ENCODE measurements at regions not wholly inside any gene's neighbourhood (a gene's known extent, or its start where the extent isn't known, plus 50 kb on each side); places are given as distances from the start of the nearest gene placed in this dataset.
A peak's percentile ranks its signal among the peaks of the same experiment; 100 is the strongest.
"Not testable (repeated sequence)": the region's sequence is repeated elsewhere in the genome, so short reads cannot be mapped to it uniquely, and the experiment has no call there.

DNA sequence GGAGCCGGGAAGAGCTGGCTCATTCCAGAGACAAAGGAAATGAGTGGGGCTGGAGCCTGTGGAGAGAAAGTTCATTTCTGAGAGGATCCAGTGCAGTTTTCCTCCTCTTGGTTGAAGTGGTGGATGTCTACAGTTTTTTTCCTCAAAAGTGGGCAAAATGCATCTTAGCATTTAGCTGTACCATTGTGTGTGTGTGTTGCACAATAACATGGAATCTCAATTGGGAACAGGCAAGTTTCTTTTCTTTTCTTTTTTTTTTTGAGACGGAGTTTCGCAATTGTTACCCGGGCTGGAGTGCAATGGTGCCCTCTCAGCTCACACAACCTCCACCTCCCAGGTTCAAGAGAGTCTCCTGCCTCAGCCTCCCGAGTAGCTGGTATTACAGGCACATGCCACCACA lies 101.5 kb upstream of the UBE2E1 start:
- Mint-ChIP-seq H3K9me3 (peaks cover 0 to 3% of the 10 kb centered on the region in 2 donors), H3K4me1 (peaks cover 3 to 8% of the 10 kb centered on the region in 2 donors), H3K27ac (no peak overlapping the region), H3K27me3 (no peaks in the 10 kb centered on the region), H3K4me3 (no peak overlapping the region), H3K36me3 (peaks cover 0 to 4% of the 10 kb centered on the region in 2 donors)
- ATAC-seq (replicated peaks) (no peak), DNase-seq (no peak)

DNA sequence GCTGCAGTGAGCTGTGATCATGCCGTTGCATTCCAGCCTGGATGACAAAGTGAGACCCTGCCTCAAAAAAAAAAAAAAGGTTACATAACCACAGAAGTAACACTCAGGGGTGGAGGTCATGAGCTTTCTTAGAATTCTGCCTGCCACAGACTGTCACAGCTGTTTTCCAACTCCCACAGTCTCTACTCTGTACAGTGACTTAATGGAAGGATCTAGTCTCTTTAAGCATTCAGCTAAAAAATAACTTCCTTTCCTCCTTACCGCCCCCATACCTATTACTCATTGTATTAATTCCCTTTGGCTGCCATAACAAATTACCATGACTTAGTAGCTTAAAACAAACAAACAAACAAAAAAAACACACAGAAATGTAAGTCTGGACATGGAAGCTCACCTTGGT lies 99.6 kb upstream of the UBE2E1 start:
- H3K27ac Mint-ChIP-seq = peak overlapping the region; percentile 25
- ATAC-seq (replicated peaks) = peak; percentile 71 to 81
- H3K27me3 Mint-ChIP-seq = no peaks in the 10 kb centered on the region
- peaks cover 5 to 15% of the 10 kb centered on the region in 2 donors for H3K4me1 Mint-ChIP-seq
- no peak overlapping the region for H3K4me3 Mint-ChIP-seq
- peaks cover 0 to 4% of the 10 kb centered on the region in 2 donors for H3K36me3 Mint-ChIP-seq
- peaks cover 0 to 3% of the 10 kb centered on the region in 2 donors for H3K9me3 Mint-ChIP-seq
- DNase-seq = no peak

DNA sequence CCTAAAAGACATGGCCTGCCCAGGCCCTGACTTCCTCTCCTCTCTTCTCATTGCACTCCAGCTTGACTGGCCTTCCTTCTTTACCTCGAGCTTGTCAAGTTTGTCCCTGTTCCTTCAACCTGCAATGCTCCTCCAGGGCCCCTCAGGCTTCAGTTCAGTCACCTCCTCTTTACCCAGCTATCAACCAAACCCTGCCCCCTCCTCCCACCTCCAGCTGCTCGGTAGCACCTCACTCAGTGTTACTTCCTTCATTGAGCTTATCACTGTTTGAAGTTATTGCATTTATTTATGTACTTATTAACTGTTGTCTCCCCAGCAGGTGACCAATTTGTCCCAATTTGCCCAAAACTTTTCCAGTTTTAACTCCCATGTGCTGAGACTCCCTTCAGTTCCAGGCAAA lies 95.8 kb upstream of the UBE2E1 start:
- peaks cover 0 to 6% of the 10 kb centered on the region in 2 donors for H3K27me3 Mint-ChIP-seq
- H3K36me3 Mint-ChIP-seq = peaks cover 0 to 4% of the 10 kb centered on the region in 2 donors
- no peak overlapping the region for H3K4me3 Mint-ChIP-seq
- no peak for DNase-seq
- peaks cover 11 to 25% of the 10 kb centered on the region in 2 donors for H3K4me1 Mint-ChIP-seq
- H3K9me3 Mint-ChIP-seq = peaks cover 0 to 6% of the 10 kb centered on the region in 2 donors
- no peak for ATAC-seq (replicated peaks)
- no peak overlapping the region for H3K27ac Mint-ChIP-seq

DNA sequence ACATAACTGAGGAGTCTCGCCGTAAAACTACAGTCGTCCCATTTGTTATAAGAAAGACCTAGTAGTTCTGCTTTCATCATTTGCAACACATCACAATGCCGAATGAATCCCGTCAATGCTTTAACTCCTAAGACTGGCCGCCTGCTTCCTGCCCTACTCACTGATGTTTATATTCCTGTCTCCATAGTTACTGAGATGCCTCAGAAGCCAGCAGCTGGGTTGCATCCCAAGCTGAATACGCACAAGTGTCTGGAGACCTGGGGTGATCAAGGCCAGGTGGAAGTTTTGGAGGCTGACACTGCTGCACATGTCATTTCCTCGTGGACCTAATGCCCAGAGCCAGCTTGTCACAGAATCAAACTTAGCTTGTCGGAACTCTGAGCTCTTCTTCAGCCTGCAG lies 95.2 kb upstream of the UBE2E1 start:
- ATAC-seq (replicated peaks) = no peak
- H3K36me3 Mint-ChIP-seq = peaks cover 2 to 6% of the 10 kb centered on the region in 2 donors
- H3K4me1 Mint-ChIP-seq = peaks cover 11 to 25% of the 10 kb centered on the region in 2 donors
- peaks cover 2 to 5% of the 10 kb centered on the region in 2 donors for H3K9me3 Mint-ChIP-seq
- H3K4me3 Mint-ChIP-seq = no peak overlapping the region
- no peak overlapping the region for H3K27ac Mint-ChIP-seq
- no peak for DNase-seq
- peaks cover 0 to 6% of the 10 kb centered on the region in 2 donors for H3K27me3 Mint-ChIP-seq

DNA sequence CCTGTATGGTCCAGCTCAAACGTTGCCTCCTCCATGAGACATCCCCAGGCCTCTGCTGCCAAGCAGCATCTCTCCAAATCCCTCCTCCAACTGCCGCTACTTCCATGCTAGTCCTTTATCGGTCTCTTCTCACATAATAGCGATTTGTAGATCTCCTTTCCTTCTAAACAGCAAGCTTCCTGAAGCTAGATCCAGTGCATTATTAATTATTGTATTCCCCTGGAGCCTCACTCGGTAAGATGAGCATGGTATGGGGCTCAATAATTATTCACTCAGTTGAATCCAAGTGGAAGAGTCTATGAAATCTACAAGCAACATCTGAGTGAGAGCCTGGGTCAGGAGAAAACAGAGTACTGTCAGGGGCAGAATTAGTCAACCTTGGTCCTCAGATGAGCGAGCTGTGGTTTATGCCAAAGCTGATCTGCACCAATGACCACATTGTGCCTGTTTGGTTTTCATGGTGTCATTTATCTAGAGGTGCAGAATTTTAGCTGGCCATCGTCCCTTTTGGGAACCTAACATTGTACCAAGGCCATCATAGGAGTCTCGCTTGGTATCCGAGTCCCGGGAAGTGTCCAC lies 93.8 kb upstream of the UBE2E1 start:
- Mint-ChIP-seq H3K4me1 (peaks cover 13 to 24% of the 10 kb centered on the region in 2 donors), H3K36me3 (peaks cover 5 to 14% of the 10 kb centered on the region in 2 donors), H3K27me3 (peaks cover 0 to 6% of the 10 kb centered on the region in 2 donors), H3K9me3 (peaks cover 10 to 13% of the 10 kb centered on the region in 2 donors), H3K4me3 (no peak overlapping the region), H3K27ac (no peak overlapping the region)
- peak; percentile 87 to 98 for ATAC-seq (replicated peaks)
- DNase-seq = peak; percentile 11

DNA sequence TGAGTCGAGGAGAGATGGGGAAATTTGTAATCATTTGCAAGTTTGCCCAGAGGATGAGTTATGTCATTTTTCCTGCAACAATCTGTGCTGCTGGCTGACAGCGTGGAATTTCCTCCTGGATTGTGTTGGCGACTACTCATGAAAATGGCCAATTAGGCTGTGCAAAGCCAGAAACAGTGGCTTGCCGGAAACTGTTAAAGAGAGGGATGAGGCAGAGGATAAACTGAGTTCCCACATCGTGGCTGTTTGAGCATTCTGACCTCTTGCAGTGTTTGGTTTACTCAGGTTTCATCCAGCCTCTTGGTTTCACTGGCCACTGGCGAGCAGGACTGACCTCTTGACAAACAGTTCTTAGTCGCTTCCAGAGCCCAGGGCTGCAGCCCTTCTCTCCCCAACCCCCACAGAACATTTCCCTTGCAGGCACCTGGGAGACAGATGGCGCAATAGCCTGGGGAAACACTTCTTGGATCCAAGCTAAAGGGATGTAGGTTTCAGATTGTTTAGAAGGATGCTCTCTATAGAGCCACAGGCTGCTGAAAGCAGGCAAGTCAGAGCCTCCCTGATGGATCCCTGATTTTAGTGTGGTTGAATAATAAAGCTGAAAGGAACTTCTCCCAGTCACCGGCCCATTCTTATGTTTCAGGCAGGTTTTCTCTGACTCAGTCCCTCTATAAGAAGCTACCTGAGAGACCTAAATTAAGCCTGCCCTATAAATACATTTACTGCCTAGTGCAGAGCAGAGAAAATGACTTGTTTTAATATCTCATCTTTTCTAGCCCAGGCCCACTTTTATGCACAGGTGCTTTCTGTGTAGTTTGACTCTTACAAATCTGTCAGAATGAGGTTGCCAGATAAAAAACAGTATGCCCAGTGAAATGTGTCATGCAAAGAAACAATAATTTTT lies 92.8 kb upstream of the UBE2E1 start:
- DNase-seq (no peak), ATAC-seq (replicated peaks) (no peak)
- Mint-ChIP-seq H3K27me3 (peaks cover 0 to 6% of the 10 kb centered on the region in 2 donors), H3K9me3 (peaks cover 10 to 13% of the 10 kb centered on the region in 2 donors), H3K4me3 (no peak overlapping the region), H3K4me1 (peaks cover 12 to 24% of the 10 kb centered on the region in 2 donors), H3K27ac (no peak overlapping the region), H3K36me3 (peaks cover 5 to 11% of the 10 kb centered on the region in 2 donors)

DNA sequence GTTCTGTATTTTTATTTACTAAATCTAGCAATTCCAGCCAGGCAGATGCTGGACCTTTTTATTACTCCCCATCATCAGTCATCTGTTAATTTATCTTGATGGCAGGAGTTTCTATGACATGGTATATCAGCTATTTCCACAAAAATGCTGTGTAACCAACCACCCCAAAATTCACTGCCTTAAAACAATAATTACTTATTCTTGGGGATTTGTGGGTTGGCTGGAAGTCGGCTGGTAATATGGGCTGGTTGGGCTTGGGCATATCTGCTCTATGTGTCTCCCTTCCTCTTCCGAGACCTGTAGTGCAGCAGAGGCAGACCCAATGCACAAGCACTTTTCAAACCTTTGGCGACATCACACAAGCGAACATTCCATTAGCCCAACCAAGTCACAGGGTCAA lies 92.1 kb upstream of the UBE2E1 start:
- H3K27ac Mint-ChIP-seq = no peak overlapping the region
- H3K36me3 Mint-ChIP-seq = peaks cover 5 to 11% of the 10 kb centered on the region in 2 donors
- no peak for ATAC-seq (replicated peaks)
- H3K27me3 Mint-ChIP-seq = peaks cover 0 to 6% of the 10 kb centered on the region in 2 donors
- H3K9me3 Mint-ChIP-seq = peaks cover 10 to 13% of the 10 kb centered on the region in 2 donors
- DNase-seq = no peak
- no peak overlapping the region for H3K4me3 Mint-ChIP-seq
- H3K4me1 Mint-ChIP-seq = peaks cover 12 to 24% of the 10 kb centered on the region in 2 donors

DNA sequence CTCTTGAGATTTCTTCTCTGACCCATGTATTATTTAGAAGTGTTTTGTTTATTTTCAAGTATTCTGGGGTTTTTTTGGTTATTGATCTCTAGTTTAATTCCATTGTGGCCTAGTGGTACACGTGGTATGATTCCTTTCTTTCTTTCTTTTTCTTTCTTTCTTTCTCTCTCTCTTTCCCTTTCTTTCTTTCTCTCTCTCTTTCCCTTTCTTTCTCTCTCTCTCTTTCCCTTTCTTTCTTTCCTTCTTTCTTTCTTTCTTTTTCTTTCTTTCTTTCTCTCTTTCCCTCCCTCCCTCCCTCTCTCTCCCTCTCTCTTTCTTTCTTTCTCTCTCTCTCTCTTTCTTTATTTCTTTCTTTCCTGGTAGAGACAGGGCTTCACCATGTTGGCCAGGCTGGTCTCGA lies 85.7 kb upstream of the UBE2E1 start:
- Mint-ChIP-seq H3K27ac (no peak overlapping the region), H3K36me3 (peaks cover 7 to 17% of the 10 kb centered on the region in 2 donors), H3K9me3 (peaks cover 11 to 17% of the 10 kb centered on the region in 2 donors), H3K27me3 (no peaks in the 10 kb centered on the region), H3K4me3 (no peak overlapping the region), H3K4me1 (peaks cover 6 to 15% of the 10 kb centered on the region in 2 donors)
- ATAC-seq (replicated peaks) = no peak
- no peak for DNase-seq

DNA sequence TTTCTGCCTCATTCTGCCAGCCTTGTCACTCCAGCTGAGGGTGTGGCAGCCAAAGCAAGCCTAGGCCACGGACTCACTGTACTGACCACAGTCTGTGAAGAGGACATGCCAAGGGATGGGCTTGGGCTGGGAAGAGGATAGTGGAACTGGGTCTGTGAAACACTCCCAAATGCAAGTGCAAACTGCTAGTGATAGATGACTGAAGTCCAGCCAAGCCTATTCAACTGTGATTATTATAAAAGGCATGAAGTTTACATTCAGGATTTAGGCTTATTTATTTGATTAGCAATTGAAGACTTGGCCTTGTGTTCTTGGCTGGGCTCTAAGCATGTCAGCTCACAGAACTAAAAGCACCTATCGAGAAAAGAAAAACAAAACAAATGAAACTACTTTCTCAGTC lies 84.9 kb upstream of the UBE2E1 start:
- Mint-ChIP-seq H3K4me1 (peaks cover 6 to 15% of the 10 kb centered on the region in 2 donors), H3K27me3 (no peaks in the 10 kb centered on the region), H3K4me3 (no peak overlapping the region), H3K9me3 (peaks cover 11 to 12% of the 10 kb centered on the region in 2 donors), H3K36me3 (peaks cover 4 to 12% of the 10 kb centered on the region in 2 donors), H3K27ac (no peak overlapping the region)
- DNase-seq (no peak), ATAC-seq (replicated peaks) (no peak)

DNA sequence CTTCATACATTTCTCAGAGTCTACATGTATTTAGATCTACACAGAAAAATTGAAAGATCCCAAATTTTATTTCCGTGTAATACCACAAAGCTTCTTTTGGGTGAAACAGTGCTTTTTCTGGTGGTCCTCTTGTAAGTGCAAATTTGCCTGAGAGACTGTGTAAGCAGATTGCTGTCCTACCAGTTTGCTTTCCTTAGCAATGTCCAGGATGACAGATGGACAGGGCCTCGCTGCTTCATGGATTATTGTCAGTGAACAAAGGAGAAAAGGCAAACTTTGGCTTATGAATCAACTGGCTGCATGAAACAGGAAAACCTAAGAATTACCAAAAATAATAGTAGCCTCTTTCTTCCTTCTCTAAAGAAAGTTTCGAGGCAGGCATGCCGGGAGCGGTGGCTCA lies 82.6 kb upstream of the UBE2E1 start:
- H3K27ac Mint-ChIP-seq = no peak overlapping the region
- H3K27me3 Mint-ChIP-seq = no peaks in the 10 kb centered on the region
- DNase-seq = no peak
- no peak overlapping the region for H3K4me3 Mint-ChIP-seq
- ATAC-seq (replicated peaks) = no peak
- peaks cover 7 to 11% of the 10 kb centered on the region in 2 donors for H3K4me1 Mint-ChIP-seq
- H3K9me3 Mint-ChIP-seq = peaks cover 4 to 5% of the 10 kb centered on the region in 2 donors
- H3K36me3 Mint-ChIP-seq = peaks cover 2 to 6% of the 10 kb centered on the region in 2 donors

DNA sequence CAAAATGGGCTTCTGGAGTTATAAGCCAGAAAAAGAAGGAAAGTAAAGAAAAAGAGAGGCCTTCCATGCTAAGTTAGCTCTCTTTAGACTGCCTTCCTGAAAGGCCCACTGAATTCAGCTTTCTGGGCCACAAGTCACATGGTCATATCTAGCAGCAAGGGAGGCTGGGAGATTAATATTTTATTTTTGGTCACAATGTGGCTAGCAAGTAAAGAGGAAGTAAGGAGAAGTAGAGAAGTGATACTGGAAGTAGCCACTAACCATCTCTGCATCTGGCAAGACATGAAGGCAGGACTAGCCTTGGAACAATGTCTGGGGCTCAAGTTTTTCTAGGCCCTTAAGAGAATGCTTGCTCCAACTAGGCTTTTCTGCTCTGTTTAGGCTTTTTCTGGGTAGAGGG lies 81.8 kb upstream of the UBE2E1 start:
- ATAC-seq (replicated peaks) = peak; percentile 85 to 88
- Mint-ChIP-seq H3K27ac (no peak overlapping the region), H3K27me3 (no peaks in the 10 kb centered on the region), H3K4me1 (peaks cover 7 to 15% of the 10 kb centered on the region in 2 donors), H3K4me3 (no peak overlapping the region), H3K9me3 (peaks cover 4 to 5% of the 10 kb centered on the region in 2 donors), H3K36me3 (peaks cover 2 to 6% of the 10 kb centered on the region in 2 donors)
- DNase-seq = no peak

DNA sequence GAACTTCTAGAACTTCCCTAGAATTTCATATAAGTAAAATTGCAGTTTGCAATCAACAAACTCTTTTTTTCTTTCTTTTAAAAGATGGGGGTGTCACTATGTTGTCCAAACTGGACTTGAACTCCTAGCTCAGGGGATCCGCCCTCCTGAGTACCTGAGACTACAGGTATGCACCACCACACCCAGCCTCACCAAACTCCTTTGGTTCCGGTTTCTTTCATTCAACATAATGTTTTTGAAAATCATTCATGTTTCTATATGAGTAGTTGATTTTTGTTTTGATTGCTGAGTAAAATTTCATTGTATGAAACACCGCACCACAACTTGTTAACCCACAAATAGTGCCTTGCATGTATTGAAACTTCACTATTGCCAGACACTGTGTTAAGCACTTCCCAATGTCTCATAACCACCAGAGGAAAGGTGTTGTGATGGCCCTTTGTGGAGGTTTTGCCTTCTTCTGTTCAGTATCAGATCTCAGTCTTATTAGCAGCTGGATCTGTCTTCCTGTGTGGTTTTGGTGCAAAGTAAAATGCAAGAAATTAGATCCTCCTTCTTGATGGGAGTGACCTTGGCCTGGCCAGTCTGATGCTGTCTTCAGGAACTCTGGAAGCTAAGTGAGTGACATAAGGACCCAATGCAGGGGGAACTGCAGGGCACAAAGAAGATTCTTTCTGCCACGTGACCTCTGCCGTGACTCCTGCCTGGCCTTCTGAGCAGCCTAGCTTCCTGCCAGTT lies 78.8 kb upstream of the UBE2E1 start:
- ATAC-seq (replicated peaks) (peak; percentile 33 to 48), DNase-seq (no peak)
- Mint-ChIP-seq H3K27ac (no peak overlapping the region), H3K9me3 (peaks cover 3 to 4% of the 10 kb centered on the region in 2 donors), H3K27me3 (no peaks in the 10 kb centered on the region), H3K4me1 (peaks cover 7 to 15% of the 10 kb centered on the region in 2 donors), H3K4me3 (no peak overlapping the region), H3K36me3 (peaks cover 0 to 6% of the 10 kb centered on the region in 2 donors)

DNA sequence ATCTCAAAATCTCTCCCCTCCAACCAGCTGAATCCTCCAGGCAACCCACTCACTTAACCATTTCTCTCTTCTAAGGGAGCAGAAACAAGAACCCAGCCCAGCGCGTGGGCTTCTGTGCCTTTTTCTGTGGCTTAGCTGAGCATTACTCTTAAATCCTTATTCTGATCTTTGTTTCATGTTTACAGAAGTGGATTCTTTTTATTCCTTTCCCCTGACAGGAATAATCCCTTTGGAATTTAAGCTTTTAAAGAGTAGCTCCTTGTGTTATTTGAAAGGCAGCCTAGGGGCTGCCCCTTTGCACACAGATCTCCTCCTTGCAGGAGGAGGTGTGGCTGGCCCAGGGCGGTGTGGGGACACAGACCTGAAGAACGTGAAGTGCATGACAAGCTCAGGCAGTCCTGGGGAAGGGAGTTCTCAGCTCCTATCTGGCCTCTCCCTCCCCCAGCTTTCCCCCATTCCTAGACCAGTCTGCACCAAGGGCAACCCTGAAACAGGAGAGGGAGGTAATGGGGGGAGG lies 77.1 kb upstream of the UBE2E1 start:
- H3K27me3 Mint-ChIP-seq = no peaks in the 10 kb centered on the region
- no peak overlapping the region for H3K4me3 Mint-ChIP-seq
- peaks cover 0 to 3% of the 10 kb centered on the region in 2 donors for H3K36me3 Mint-ChIP-seq
- H3K27ac Mint-ChIP-seq = no peak overlapping the region
- H3K4me1 Mint-ChIP-seq = peaks cover 6 to 15% of the 10 kb centered on the region in 2 donors
- H3K9me3 Mint-ChIP-seq = peaks cover 3 to 4% of the 10 kb centered on the region in 2 donors
- DNase-seq (no peak), ATAC-seq (replicated peaks) (no peak)

DNA sequence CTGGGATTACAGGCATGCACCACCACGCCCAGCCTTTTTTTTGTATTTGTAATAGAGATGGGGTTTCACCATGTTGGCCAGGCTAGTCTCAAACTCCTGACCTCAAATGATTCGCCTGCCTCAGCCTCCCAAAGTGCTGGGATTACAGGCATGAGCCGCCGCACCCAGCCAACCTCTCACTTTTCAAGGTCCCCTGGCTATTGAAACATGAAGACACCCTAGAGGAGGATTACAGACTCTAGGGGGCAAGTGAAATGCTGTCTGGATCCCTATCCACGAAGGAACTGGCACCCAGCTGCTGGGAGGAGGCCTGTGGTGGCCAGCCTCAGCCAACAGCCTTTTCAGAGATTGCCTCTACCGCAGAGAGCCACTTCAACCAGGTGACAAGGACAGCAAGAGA lies 76.4 kb upstream of the UBE2E1 start:
- not testable (repeated sequence) for H3K27ac Mint-ChIP-seq; H3K36me3 Mint-ChIP-seq; H3K27me3 Mint-ChIP-seq; ATAC-seq (replicated peaks); DNase-seq; H3K9me3 Mint-ChIP-seq; H3K4me3 Mint-ChIP-seq
- H3K4me1 Mint-ChIP-seq = peaks cover 0 to 12% of the 10 kb centered on the region in 2 donors

All from stimulated activated naive B cell treated with anti-CD40 and anti-IgM and Interleukin-4, amounts not matched to agents 10 μg/mL and 1 μg/mL and 100 μg/mL, for 72 hours (primary cell).